ENCODE measurements at regions not wholly inside any gene's neighbourhood (a gene's known extent, or its start where the extent isn't known, plus 50 kb on each side); places are given as distances from the start of the nearest gene placed in this dataset.

DNA sequence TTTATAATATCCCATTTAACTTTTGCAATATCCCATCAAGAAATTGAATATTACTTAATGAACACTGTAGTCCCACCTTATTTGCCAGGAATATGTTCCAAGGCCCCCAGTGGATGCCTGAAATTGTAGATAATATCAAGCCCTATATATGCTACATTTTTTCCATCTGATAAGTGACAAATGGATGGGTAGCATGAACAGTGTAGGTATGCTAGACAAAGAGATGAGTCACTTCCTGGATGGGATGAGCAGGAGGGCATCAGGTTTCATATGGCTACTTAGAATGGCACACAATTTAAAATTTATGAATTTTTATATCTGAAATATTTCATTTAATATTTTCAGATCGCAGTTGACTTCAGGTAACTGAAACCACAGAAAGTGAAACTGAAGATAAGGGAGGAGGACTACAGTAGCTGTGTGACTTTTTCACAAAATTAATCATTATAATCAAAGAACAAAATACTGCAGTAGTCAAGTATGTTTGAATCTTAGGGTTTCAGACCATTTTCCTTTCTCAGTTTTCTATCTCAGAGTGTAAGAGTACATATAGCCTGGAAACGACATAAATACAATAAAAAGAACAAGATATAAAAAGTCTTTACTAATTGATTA, 636.4 kb upstream of the ARRDC3 start:
- TF ChIP-seq, protein P1, sequence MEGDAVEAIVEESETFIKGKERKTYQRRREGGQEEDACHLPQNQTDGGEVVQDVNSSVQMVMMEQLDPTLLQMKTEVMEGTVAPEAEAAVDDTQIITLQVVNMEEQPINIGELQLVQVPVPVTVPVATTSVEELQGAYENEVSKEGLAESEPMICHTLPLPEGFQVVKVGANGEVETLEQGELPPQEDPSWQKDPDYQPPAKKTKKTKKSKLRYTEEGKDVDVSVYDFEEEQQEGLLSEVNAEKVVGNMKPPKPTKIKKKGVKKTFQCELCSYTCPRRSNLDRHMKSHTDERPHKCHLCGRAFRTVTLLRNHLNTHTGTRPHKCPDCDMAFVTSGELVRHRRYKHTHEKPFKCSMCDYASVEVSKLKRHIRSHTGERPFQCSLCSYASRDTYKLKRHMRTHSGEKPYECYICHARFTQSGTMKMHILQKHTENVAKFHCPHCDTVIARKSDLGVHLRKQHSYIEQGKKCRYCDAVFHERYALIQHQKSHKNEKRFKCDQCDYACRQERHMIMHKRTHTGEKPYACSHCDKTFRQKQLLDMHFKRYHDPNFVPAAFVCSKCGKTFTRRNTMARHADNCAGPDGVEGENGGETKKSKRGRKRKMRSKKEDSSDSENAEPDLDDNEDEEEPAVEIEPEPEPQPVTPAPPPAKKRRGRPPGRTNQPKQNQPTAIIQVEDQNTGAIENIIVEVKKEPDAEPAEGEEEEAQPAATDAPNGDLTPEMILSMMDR (IDR thresholded peaks at IDR 0.05): no peak
- TF ChIP-seq ZFX (IDR thresholded peaks at IDR 0.05; ENCODE audit: borderline replicate concordance): no peak
